Glutamatergic neuron (in vitro differentiated cells): ENCODE measurements at regions not wholly inside any gene's neighbourhood (a gene's known extent, or its start where the extent isn't known, plus 50 kb on each side); places are given as distances from the start of the nearest gene placed in this dataset.

Experiments used
- DNase-seq: peaks from one replicate; pipeline ENCODE4 v3.0.0; 2022
- H3K27ac Mint-ChIP-seq: one replicate; pipeline ENCODE4 v1.8.0; 2020; ENCODE audit warnings: mild to moderate bottlenecking, mixed read lengths, inconsistent platforms; ENCODE audit not compliant: unreplicated experiment
- H3K27me3 Mint-ChIP-seq: one replicate; pipeline ENCODE4 v1.8.0; 2020; ENCODE audit warnings: mild to moderate bottlenecking, moderate library complexity, mixed read lengths, inconsistent platforms; ENCODE audit not compliant: unreplicated experiment
- H3K36me3 Mint-ChIP-seq: one replicate; pipeline ENCODE4 v1.8.0; 2020; ENCODE audit warnings: mild to moderate bottlenecking, mixed read lengths, inconsistent platforms; ENCODE audit not compliant: unreplicated experiment
- H3K4me1 Mint-ChIP-seq: one replicate; pipeline ENCODE4 v1.8.0; 2020; ENCODE audit warnings: mild to moderate bottlenecking, low read depth, mixed read lengths, inconsistent platforms; ENCODE audit not compliant: unreplicated experiment
- H3K4me3 Mint-ChIP-seq: one replicate; pipeline ENCODE4 v1.8.0; 2020; ENCODE audit warnings: mild to moderate bottlenecking, mixed read lengths, inconsistent platforms; ENCODE audit not compliant: unreplicated experiment
- H3K9me3 Mint-ChIP-seq: one replicate; pipeline ENCODE4 v1.8.0; 2020; ENCODE audit warnings: mild to moderate bottlenecking, moderate library complexity, mixed read lengths, inconsistent platforms; ENCODE audit not compliant: unreplicated experiment
- TF ChIP-seq, protein P1 (sequence below): fragments of 200-600 bp; sonication (generic); IDR thresholded peaks from one replicate; pipeline ENCODE4 v1.5.0; 2021; ENCODE audit not compliant: partially characterized antibody, unreplicated experiment

- Mint-ChIP-seq H3K27ac (no peak overlapping the region), H3K9me3 (no peaks in the 10 kb centered on the region), H3K36me3 (no peaks in the 10 kb centered on the region), H3K4me3 (no peak overlapping the region), H3K4me1 (no peaks in the 10 kb centered on the region), H3K27me3 (no peaks in the 10 kb centered on the region)
- TF ChIP-seq, protein P1, sequence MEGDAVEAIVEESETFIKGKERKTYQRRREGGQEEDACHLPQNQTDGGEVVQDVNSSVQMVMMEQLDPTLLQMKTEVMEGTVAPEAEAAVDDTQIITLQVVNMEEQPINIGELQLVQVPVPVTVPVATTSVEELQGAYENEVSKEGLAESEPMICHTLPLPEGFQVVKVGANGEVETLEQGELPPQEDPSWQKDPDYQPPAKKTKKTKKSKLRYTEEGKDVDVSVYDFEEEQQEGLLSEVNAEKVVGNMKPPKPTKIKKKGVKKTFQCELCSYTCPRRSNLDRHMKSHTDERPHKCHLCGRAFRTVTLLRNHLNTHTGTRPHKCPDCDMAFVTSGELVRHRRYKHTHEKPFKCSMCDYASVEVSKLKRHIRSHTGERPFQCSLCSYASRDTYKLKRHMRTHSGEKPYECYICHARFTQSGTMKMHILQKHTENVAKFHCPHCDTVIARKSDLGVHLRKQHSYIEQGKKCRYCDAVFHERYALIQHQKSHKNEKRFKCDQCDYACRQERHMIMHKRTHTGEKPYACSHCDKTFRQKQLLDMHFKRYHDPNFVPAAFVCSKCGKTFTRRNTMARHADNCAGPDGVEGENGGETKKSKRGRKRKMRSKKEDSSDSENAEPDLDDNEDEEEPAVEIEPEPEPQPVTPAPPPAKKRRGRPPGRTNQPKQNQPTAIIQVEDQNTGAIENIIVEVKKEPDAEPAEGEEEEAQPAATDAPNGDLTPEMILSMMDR, result no peak
- no peak for DNase-seq
These were observed 1262.6 kb upstream of the SORCS1 start for GRCh38 chr10:108427146-108427545.

DNA sequence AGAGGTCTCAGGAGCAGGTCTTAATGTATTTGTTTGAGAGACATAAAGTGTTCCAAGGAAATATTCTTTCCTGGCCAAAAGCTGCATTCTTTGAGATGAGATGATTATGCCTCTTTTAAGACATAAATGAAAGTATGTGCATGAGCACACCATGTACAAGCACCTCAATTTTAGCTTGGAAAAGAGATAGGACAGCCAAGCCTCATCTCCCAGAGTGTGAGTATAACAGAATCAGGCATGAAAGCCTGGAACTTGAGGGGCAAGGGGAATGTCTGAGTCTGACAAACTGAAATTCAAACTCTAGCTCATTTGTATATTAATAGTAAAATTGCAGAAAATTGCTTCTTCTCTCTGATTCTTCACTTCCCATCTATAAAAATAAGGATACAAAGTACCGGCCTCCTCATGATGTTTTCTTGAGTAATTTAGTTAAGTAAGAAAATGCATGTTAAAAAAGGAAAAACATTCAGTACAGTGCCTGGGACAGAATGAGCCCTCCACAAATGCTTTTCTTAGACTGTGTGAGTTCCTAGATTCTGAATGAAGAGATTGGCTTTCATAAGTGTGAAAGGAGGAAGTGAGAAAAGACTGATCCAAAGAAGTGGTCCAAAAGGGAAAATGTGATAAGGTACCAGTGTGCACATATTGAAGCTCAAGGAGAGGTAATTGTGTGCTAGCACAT is 1260.9 kb upstream of the SORCS1 start:
- no peaks in the 10 kb centered on the region for H3K36me3 Mint-ChIP-seq
- TF ChIP-seq, protein P1, result no peak
- no peak for DNase-seq
- no peak overlapping the region for H3K4me3 Mint-ChIP-seq
- no peaks in the 10 kb centered on the region for H3K4me1 Mint-ChIP-seq
- no peaks in the 10 kb centered on the region for H3K9me3 Mint-ChIP-seq
- H3K27ac Mint-ChIP-seq, result no peak overlapping the region
- no peaks in the 10 kb centered on the region for H3K27me3 Mint-ChIP-seq

- DNase-seq, result no peak
These were observed 1260.2 kb upstream of the SORCS1 start for GRCh38 chr10:108424656-108425055.

GRCh38 chr10:108422286-108422685 is 1257.8 kb upstream of the SORCS1 start:
- Mint-ChIP-seq H3K9me3 (no peaks in the 10 kb centered on the region), H3K27ac (no peak overlapping the region)

More at GRCh38 chr10:108424656-108425055, 1260.2 kb upstream of the SORCS1 start:
- no peaks in the 10 kb centered on the region for H3K27me3 Mint-ChIP-seq
- no peaks in the 10 kb centered on the region for H3K36me3 Mint-ChIP-seq
- no peaks in the 10 kb centered on the region for H3K4me1 Mint-ChIP-seq
- H3K9me3 Mint-ChIP-seq, result no peaks in the 10 kb centered on the region
- H3K4me3 Mint-ChIP-seq, result no peak overlapping the region
- no peak overlapping the region for H3K27ac Mint-ChIP-seq
- TF ChIP-seq, protein P1, result no peak

GRCh38 chr10:108421266-108421665 is 1256.8 kb upstream of the SORCS1 start:
- H3K4me3 Mint-ChIP-seq, result no peak overlapping the region
- no peaks in the 10 kb centered on the region for H3K27me3 Mint-ChIP-seq
- no peak overlapping the region for H3K27ac Mint-ChIP-seq
- no peaks in the 10 kb centered on the region for H3K36me3 Mint-ChIP-seq
- H3K4me1 Mint-ChIP-seq, result no peaks in the 10 kb centered on the region
- DNase-seq, result no peak
- TF ChIP-seq, protein P1, result no peak
- H3K9me3 Mint-ChIP-seq, result no peaks in the 10 kb centered on the region

More at GRCh38 chr10:108422286-108422685, 1257.8 kb upstream of the SORCS1 start:
- Mint-ChIP-seq H3K27me3 (no peaks in the 10 kb centered on the region), H3K36me3 (no peaks in the 10 kb centered on the region), H3K4me1 (no peaks in the 10 kb centered on the region), H3K4me3 (no peak overlapping the region)
- TF ChIP-seq, protein P1, result no peak
- DNase-seq, result no peak
